DMS153 (cell line): ENCODE measurements at regions not wholly inside any gene's neighbourhood (a gene's known extent, or its start where the extent isn't known, plus 50 kb on each side); places are given as distances from the start of the nearest gene placed in this dataset.
"Not testable (repeated sequence)": the region's sequence is repeated elsewhere in the genome, so short reads cannot be mapped to it uniquely, and the experiment has no call there.

Experiments
- DNase-seq: peaks from one replicate; lab custom pipeline; 2025; lab: John Stamatoyannopoulos, UW

DNA sequence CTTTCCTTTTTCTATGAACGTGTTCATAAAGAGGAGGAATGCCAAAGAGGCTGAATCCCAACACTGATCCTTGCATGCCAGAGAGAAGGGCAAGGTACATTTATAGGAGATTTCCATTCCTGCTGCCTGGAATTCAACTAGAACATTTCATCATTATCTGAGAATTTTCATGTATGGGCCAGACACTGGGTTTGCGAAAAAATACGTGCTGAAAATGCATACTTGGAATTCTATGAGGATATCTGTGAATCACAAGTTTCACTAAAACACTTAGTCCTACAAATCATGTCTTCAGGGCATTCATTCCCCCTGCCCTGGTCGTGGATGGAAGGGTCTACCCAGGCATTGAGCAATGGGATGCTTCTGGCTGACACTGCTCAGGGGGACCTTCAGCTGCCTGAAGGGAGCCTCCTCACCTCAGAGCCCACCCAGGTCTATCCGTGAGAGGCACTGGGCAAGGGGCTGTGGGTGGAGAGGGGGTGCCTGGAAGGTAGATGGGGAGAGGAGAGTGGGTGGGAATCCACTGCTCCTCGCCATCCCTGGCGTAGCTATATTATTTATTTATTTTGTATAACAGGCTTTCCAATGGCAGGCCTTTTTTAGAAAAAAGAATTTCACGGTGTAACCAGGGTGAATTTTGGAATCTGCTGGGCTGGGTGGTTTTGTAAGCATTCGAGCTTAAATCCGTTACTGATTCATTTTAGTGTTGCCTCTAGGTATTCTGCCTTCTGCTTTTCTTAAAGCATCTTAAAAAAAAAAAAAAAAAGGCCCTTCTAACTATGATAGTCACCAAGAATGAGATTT lies 560.6 kb upstream of the ID2 start:
- DNase-seq = no peak

DNA sequence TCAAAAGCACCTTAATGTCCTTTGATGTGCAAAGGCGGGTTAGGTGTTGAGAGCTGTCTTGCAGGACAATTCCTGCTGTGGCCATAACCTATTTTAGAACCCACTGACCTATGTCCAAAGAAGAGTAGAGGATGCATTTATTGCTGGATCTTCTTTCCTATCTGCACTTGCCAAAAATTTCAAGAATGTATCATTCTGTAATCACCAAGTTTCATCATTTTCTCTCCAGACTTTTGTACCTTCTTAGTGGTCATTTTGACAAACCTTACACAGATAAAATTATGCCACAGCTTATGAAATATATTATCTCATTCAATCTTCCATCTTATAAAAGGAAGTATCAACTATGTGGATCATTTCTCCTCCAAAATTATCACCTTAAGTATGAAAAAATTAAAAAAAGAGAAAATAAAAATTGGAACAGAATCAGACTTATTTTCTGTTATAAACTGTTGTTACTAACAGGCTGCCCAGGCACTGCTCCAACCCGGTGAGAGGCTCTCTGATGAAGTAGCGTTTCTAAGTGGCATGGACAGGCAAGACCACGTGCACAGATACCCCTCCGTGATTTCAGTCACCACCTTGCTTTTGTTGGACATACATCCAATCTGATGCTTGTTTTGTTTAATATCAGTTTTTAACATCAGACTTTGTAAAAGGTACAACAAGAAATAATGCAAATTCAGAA lies 559.9 kb upstream of the ID2 start:
- DNase-seq = no peak

DNA sequence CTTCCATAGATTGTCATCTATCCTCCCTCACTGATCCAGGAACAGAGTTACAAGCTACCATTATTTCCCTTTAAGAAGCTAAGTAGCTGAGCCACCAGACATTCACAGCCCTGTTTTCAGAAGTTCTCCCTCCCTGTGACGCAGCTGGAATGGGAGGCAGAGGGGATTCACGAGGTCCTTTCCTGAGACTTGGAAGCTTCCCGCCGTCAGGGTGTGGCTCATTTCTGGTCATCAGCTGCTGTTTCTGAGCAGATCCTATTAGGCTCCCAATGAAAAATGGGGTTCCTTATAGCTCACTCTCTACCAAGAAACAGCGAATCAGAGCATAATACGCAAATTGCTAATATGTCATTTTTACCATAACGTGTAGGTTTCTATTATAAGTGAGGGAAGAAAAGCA lies 559.3 kb upstream of the ID2 start:
- DNase-seq = no peak

DNA sequence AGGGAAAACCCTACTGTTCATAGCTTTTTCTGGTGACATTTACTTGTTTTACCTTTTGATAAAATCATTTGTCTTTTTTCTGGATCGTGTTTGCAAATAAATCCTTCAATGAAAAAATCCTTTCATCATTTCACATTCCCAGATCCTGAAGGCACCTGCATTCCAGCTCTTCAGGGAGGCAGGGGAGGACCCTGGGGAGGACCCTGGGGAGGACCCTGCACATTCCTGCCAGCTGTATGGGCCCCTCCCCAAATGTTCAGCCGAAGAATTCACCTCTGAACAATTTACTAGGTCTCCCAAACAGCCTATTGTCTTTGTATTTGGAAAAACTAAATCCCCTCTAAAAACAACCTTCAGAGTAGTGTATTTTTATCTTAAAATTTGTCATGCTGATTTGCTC lies 558.4 kb upstream of the ID2 start:
- DNase-seq = no peak

DNA sequence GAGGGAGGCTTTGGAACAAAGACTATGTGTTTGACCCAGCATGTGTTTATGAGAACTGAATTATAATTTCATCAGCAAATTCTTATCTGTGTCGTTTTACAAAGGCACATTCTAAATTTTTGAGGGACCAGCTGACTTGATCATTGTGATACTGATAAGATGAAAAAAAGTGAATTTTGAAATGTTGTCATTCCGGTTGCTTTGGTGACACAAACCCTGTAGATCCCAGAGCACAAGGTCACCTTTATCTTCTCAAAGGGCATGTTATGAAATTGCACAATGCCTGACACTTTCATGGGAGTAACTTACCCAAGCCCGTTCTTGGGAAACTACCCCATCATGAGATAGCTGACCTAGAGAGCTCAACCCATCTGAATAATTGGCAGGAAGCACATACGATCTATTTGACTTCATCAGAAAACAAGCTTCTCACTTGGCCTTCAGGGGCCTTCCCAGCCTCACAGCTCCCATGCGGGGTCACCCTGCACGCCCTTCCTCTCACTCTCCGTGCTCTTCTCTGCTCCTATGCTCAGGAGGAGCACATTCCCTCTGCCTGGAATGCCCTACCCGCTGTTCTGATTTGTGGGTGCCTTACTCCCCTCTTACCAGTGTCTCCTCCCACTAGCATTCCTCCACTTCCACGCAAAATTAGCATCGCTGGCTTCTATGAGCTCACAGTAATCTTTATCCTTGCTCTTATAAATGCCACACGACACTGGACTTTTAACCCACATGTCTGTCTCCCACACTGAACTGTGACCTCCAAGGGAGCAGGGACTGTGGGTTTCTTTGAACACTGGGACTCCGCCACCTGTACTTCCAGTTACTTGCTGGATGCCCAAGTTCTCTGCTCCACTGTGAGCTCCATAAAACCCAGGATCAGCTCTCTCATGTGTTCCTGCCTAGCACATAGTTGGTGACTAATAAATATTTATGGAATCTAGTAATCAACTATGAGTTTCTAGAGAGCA lies 555.8 kb upstream of the ID2 start:
- no peak for DNase-seq

- DNase-seq = no peak
Observed at GRCh38 chr2:8126783-8127182, 555.1 kb upstream of the ID2 start.

DNA sequence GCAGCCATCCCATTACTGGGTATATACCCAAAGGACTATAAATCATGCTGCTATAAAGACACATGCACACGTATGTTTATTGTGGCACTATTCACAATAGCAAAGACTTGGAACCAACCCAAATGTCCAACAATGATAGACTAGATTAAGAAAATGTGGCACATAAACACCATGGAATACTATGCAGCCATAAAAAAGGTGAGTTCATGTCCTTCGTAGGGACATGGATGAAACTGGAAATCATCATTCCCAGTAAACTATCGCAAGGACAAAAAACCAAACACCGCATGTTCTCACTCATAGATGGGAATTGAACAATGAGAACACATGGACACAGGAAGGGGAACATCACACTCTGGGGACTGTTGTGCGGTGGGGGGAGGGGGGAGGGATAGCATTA lies 550.4 kb upstream of the ID2 start:
- not testable (repeated sequence) for DNase-seq

DNA sequence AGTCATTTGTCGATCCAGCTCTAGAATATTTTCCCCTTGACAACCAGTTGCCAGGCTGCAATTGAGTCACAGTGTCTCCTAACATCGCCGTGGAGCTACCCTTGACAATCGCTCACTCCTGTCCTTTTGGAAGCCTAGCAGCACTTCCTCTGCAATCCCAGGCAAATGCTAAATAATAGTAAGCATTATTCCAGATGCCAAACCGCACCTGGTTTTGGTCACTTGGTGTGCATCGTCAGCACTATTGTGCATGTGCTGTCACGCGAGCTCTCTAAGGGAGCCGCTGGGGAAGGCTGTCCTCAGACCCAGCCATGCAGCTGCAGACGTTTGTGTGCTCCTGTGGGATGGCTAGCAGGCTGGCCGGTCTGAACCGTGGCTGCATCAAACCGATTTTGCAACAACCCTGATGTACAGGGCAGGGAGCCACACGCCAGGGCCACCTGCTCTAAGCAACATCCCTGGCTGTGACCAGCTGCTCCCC lies 549.5 kb upstream of the ID2 start:
- DNase-seq = peak; percentile 88

DNA sequence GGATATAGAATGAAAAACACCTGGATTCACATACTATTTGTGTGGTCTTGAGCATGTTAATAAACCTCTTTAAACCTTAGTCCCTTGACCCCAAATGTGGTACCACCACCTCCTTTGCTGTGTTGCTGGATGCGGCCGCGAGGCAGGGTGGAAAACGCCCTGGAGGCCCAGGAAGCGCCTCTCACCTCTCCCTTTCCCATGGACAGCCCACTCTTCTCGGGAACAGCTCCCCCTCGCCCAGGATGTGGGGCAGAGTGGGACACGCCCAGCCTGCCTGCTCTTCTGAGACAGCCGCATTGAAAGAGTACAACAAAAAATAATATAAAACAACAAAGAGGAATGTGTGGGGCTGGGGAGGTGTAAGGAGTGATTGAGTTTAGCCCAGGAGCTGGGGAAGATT lies 549.0 kb upstream of the ID2 start:
- peak; percentile 5 for DNase-seq

GRCh38 chr2:8133363-8133762 lies 548.5 kb upstream of the ID2 start:
- DNase-seq = peak; percentile 12

DNA sequence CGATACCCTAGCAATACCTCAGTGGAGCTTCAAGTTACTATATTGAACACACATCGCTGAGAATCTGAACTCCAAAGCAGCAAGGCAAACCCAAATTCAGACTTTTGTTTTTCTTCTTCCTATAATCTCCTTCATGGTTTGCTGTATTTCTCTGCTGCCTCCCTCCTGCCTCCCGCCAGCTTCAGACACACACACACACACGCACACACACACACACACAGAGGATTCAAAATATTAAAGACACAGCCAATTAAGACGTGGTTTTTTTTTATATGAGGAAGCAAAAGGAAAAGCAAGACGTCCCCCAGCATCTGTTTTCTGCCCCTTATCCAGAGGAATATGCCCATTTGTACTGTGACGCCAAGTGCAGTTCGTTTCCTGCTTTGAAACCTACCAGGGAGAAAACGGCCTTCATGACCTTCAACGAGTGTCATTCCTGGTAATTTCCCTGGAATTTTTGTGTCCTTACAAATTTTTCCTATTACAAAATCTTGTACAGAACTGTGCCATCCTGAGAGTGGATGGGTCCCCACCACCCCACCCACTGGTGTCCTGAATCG lies 547.9 kb upstream of the ID2 start:
- DNase-seq = peak; percentile 24

GRCh38 chr2:8134473-8134932 lies 547.4 kb upstream of the ID2 start:
- DNase-seq = peak; percentile 95

GRCh38 chr2:8134985-8135682 lies 546.7 kb upstream of the ID2 start:
- DNase-seq = no peak

DNA sequence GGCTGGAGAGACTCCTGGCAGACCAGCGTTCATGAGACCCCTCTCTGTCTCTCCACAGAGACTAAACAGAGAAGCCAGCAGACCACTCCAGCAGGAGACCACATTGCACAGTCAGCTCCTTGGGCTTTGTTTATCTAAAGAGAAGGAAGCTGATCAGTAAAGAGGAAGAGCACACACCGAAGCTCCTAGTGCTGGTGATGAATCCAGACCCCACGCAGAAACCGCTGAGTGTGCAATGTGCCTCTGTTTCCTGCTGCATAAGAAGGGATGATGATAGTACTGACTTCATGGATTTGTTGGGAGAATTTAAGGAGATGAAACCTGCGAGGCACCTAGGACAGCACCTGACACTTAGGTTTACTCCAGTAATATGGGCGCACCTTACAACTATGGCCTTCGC lies 544.1 kb upstream of the ID2 start:
- DNase-seq = no peak

- DNase-seq = no peak
Observed at GRCh38 chr2:8138525-8138922, 543.3 kb upstream of the ID2 start.

GRCh38 chr2:8138923-8139667 lies 542.8 kb upstream of the ID2 start:
- no peak for DNase-seq

GRCh38 chr2:8139668-8140200 lies 542.1 kb upstream of the ID2 start:
- no peak for DNase-seq

- DNase-seq = no peak
Observed at GRCh38 chr2:8141079-8141707, 540.7 kb upstream of the ID2 start.

DNA sequence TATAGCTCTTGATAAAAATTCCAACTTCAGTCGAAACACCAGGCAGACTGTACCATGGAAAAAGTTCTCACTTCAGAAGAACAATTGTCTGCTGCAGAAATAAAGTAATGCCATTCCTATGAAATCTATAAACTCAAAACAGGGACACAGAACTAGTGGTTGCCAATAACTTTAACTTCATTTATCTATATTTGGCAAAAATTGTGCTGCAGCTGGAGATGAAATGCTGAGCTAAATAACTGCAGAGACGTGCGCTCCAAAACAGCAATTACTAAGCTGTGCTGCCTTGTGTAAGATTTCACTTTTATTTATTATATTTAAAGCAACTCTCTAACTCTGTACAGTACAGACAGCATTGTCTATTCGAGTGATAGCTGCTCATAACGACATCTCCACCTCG lies 540.1 kb upstream of the ID2 start:
- no peak for DNase-seq

DNA sequence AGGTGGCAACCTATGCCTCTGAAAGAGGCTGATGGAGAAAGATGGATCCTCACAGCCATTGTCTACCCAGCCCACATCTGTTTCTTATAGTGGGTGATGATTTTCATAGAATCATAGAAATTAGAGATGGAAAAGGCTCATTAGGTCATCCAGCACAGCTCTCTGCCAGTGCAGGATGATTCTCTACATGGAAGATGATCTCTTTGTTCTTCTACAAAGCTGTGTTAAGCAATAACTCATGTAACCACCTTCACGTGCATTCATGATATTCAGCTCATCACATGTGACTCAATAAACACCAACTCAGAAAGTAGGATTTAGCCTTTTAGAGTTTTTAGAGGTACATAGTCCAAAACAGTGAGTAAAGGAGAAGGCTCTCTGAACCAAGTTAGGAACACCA lies 539.4 kb upstream of the ID2 start:
- DNase-seq = no peak
